VCaP (cell line): ENCODE measurements at regions not wholly inside any gene's neighbourhood (a gene's known extent, or its start where the extent isn't known, plus 50 kb on each side); places are given as distances from the start of the nearest gene placed in this dataset.

Source experiments
- H3K27ac ChIP-seq: fragments of 450-650 bp; 2 replicates; pipeline ENCODE4 v1.5.1; 2017
- TF ChIP-seq, protein P1 (sequence below): fragments of 450-650 bp; conservative IDR thresholded peaks from 2 replicates; pipeline ENCODE4 v1.5.1; 2017; ENCODE audit warnings: mild to moderate bottlenecking, moderate library complexity

DNA sequence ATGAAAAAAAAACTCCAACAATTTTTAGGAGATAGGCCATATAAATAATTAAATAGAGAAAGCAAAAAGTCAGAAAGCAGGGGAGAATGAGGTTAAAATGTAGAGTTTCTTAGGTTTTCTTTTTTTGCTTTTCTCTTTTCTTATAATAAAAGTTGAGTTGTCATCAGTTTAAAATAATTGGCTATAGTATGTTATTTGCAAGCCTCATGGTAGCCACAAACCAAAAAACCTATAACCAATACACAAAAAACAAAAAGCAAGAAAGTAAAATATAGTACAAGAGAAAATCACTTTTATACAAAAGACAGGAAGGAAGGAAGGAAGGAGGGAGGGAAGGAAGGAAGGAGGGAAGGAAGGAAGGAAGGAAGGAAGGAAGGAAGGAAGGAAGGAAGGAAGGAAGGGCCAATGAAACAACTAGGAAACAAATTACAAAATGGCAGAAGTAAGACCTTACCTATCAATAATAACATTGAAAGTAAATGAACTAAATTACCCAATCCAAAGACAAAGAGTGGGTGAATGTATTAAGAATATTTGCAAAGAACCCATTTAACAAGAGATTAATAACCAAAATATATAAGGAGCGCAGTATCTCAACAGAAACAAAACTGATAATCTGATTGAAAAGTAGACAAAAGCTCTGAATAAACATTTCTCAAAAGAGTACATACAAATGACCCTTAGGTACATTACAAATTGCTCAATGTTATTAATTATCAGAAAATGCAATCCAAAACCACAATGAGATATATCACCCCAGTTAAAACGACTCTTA, 541.3 kb upstream of the LRRTM4 start:
- TF ChIP-seq, protein P1, sequence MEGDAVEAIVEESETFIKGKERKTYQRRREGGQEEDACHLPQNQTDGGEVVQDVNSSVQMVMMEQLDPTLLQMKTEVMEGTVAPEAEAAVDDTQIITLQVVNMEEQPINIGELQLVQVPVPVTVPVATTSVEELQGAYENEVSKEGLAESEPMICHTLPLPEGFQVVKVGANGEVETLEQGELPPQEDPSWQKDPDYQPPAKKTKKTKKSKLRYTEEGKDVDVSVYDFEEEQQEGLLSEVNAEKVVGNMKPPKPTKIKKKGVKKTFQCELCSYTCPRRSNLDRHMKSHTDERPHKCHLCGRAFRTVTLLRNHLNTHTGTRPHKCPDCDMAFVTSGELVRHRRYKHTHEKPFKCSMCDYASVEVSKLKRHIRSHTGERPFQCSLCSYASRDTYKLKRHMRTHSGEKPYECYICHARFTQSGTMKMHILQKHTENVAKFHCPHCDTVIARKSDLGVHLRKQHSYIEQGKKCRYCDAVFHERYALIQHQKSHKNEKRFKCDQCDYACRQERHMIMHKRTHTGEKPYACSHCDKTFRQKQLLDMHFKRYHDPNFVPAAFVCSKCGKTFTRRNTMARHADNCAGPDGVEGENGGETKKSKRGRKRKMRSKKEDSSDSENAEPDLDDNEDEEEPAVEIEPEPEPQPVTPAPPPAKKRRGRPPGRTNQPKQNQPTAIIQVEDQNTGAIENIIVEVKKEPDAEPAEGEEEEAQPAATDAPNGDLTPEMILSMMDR, result no peak
- no peak overlapping the region for H3K27ac ChIP-seq

DNA sequence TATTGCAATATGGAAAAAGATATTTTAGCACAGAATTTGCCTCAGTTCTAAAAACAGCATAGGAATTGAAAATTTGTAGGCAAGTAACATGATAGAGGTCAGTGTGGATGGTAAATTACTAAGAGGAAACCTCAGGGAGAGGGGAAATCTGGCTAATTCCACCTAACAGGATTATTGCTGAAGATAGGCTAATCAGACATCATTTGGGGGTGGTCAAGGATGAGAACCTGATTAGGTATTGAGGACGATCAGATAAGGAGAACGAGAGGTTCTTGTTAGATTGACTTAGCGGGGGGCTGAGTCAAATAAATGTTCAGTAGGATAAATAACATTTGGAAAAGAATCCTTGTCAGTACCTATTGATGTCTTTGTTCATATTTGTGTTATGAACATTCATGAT, 543.2 kb upstream of the LRRTM4 start:
- TF ChIP-seq, protein P1, result no peak
- H3K27ac ChIP-seq, result no peak overlapping the region

DNA sequence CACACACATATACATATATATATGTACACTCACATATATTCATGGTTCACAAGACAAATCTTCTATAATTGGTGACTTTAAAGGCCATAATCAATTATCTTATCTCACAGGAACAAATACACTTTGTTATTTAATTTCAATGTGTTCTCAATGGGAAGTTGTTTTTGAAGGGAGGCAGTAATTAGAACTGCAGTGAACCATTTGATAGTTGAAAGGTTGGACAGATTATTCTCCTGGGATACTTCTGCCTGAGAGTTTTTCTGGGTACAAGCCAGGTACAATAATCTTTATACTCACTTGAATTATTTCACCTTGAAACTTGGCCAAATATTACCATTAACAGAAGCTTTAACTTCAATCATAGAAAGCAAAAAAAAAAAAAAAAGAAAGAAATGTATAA, 546.6 kb upstream of the LRRTM4 start:
- TF ChIP-seq, protein P1, result no peak
- H3K27ac ChIP-seq, result no peak overlapping the region

DNA sequence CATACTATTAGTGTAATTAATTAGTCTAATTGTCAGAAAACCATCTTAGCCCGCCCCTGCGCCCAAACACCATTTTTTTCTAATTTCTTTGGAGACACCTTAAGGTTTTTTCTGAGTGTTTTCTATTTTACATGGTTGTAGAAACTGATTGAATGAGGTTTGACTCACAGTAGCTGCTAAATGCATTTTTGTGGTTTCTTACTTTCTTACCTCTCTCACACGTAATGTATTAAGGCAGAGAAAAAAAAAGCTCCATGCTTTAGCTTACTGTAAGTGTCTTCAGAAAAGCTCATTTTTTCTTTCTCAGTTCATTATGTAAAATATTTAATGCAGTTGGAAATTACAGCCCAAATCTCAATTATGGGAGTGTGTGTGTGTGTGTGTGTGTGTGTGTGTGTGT, 548.5 kb upstream of the LRRTM4 start:
- TF ChIP-seq, protein P1, result no peak
- H3K27ac ChIP-seq, result no peak overlapping the region

DNA sequence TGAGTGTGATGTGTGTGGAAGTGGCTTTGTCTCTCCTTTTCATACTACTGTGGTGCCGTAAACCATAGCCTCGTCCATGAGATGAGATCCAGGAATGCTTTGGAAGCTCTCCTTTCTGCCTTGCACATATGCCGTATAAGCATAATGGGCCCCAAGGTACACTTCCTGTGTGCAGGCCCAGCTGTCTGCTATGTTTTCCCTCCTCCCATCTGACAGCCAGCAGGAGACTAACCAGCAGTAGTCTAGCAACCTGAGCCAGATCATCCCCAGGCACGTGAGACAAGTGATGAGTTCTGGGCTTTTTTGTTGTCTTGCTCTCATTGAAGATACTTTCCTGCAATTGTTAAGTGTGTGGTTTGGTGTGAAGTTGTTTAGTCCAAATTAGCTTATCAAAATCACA, 555.5 kb upstream of the LRRTM4 start:
- H3K27ac ChIP-seq, result no peak overlapping the region
- TF ChIP-seq, protein P1, result no peak

DNA sequence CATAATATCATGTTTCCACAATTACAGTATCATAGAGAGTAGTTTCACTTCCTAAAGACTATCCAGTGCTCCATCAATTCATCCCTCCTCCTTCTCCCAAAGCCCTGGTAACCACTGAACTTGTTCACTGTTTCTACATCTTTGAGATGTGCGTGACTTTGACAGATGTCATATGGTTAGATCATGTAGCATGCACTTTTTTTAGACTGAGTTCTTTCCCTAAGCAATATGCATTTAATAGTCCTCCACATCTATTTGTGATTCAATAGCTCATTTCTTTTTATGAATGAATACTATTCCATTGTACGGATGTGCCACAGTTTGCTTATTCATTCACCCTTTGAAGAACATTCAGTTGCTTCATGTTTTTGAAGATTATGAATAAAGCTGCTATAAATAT, 560.4 kb upstream of the LRRTM4 start:
- TF ChIP-seq, protein P1, result no peak

DNA sequence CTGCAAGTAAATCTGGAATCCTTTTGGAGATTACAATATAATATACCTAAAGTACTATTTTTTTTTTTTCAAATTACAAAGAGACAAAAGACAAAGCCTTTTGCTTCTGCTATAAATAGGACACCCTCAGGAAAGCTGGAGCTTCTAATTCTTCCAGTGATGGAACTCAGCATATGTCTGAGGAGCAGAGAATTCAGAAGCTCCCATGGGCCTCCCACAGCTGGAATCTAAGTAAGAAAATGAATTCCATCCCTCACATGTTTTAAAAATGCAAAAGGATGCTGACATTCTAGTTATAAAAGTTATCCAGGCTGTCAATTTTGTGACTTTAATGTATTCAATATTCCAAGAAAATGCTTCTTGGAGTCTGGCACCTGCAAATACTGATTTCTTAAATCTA, 571.3 kb upstream of the LRRTM4 start:
- H3K27ac ChIP-seq, result no peak overlapping the region
- TF ChIP-seq, protein P1, result no peak

More for the DNA sequence above, 560.4 kb upstream of the LRRTM4 start:
- H3K27ac ChIP-seq, result no peak overlapping the region
